Ovary (tissue), 7 donors: ENCODE measurements at regions not wholly inside any gene's neighbourhood (a gene's known extent, or its start where the extent isn't known, plus 50 kb on each side); places are given as distances from the start of the nearest gene placed in this dataset.
"Not testable (repeated sequence)": the region's sequence is repeated elsewhere in the genome, so short reads cannot be mapped to it uniquely, and the experiment has no call there.

Source experiments
- DNase-seq, 5 donors: peaks; one replicate each; pipeline ENCODE4 v3.0.0-alpha.2; 2019 to 2020
- H3K27ac ChIP-seq, 2 donors: fragments of 200-600 bp; one replicate each; pipeline versions ENCODE4 v1.5.1 to v1.8.0; 2019 to 2022
- H3K27me3 ChIP-seq: fragments of 200-600 bp; one replicate; pipeline ENCODE4 v1.8.0; 2022
- H3K36me3 ChIP-seq: fragments of 200-600 bp; sonication (generic); one replicate; pipeline ENCODE4 v1.5.1; 2019
- H3K4me1 ChIP-seq: one replicate; pipeline ENCODE4 v1.8.1; 2013; ENCODE audit warnings: mild to moderate bottlenecking, moderate library complexity; ENCODE audit not compliant: insufficient read depth
- H3K4me3 ChIP-seq: fragments of 200-600 bp; sonication (generic); one replicate; pipeline ENCODE4 v1.5.1; 2017
- H3K9me3 ChIP-seq, 2 donors: fragments of 200-600 bp in 1 of 2; sonication (generic) in 1 of 2; one replicate each; pipeline versions ENCODE4 v1.5.1 to v1.8.1; 2013 to 2019; ENCODE audit warnings: mild to moderate bottlenecking in 1 of 2, moderate library complexity in 1 of 2
- EP300 ChIP-seq: sonication (generic); formaldehyde crosslinking; IDR thresholded peaks from one replicate; pipeline ENCODE4 v1.6.1; 2017; ENCODE audit warnings: antibody characterized with exemption
- POLR2A ChIP-seq: fragments of 450-650 bp; IDR thresholded peaks from one replicate; pipeline ENCODE4 v1.6.1; 2017; ENCODE audit warnings: antibody characterized with exemption, mild to moderate bottlenecking, moderate library complexity
- whole genome bisulfite sequencing, 3 donors: extraction: QIAGEN DNeasy Blood & Tissue Kit in 1 of 3; methylation state at CpG; one replicate each; pipeline versions ENCODE4 v1.1.5 to v1.1.7; 2013 to 2017; 5-methylcytosine and 5-hydroxymethylcytosine counted together
- intact Hi-C, 4 donors: fragments of 100-400 bp; cut with DNase I; formaldehyde crosslinking; loops; one replicate each; pipeline versions ENCODE4 v1.11.0 to v1.15.1; 2022 to 2023
- TF ChIP-seq, protein P1 (sequence below), 3 donors: fragments of 450-650 bp in 2 of 3; fragments of 200-600 bp in 1 of 3; IDR thresholded peaks; one replicate each; pipeline versions ENCODE4 v1.5.1 to v1.8.0; 2016 to 2022; ENCODE audit warnings: antibody characterized with exemption in 3 of 3, mild to moderate bottlenecking in 1 of 3
- donor health status: DM: no; HTN: no; CAD: no; lungs with moderate emphysema.
- donor health status: DM: no; HTN: no; CAD: no.
- donor health status: Bipolar disorder and iron deficiency.
- donor health status: DM: no; HTN: no; CAD: no.
- donor health status: DM: yes; HTN: yes; CAD: no.

DNA sequence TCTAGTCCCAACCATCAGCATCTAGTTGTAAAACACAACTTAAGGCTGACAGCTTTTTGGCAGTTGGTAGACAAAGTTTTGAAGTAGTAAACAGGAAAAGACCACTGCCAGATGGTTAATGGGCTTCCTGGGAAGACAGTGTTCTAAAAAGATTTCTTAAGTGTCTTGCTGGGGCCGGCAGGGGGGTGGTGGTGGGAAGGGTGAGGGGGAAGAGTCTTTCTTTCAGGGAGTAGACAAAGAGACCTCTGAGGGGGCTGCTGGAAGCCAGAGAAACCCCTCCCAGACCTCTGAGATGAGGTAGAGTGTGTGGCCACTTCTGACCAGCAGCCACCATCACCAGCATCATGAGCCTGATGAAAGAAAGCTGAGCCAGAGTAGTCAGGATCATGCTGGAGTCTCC is 784.9 kb downstream of the TENT5A start:
- H3K27me3 ChIP-seq: no peaks in the 10 kb centered on the region
- no peaks in the 10 kb centered on the region for H3K36me3 ChIP-seq
- intact Hi-C loops: no loop called here
- no peaks in the 10 kb centered on the region for H3K9me3 ChIP-seq
- WGBS, 3 donors: 24 to 38% (median 24%) methylated on average over 1 of the region's 1 CpG
- no peaks in the 10 kb centered on the region for H3K4me1 ChIP-seq
- TF ChIP-seq EP300: no peak
- TF ChIP-seq, protein P1, sequence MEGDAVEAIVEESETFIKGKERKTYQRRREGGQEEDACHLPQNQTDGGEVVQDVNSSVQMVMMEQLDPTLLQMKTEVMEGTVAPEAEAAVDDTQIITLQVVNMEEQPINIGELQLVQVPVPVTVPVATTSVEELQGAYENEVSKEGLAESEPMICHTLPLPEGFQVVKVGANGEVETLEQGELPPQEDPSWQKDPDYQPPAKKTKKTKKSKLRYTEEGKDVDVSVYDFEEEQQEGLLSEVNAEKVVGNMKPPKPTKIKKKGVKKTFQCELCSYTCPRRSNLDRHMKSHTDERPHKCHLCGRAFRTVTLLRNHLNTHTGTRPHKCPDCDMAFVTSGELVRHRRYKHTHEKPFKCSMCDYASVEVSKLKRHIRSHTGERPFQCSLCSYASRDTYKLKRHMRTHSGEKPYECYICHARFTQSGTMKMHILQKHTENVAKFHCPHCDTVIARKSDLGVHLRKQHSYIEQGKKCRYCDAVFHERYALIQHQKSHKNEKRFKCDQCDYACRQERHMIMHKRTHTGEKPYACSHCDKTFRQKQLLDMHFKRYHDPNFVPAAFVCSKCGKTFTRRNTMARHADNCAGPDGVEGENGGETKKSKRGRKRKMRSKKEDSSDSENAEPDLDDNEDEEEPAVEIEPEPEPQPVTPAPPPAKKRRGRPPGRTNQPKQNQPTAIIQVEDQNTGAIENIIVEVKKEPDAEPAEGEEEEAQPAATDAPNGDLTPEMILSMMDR (IDR thresholded peaks at IDR 0.05): no peak
- TF ChIP-seq POLR2A: no peak
- H3K4me3 ChIP-seq: no peak overlapping the region
- no peak overlapping the region for H3K27ac ChIP-seq
- no peak for DNase-seq

DNA sequence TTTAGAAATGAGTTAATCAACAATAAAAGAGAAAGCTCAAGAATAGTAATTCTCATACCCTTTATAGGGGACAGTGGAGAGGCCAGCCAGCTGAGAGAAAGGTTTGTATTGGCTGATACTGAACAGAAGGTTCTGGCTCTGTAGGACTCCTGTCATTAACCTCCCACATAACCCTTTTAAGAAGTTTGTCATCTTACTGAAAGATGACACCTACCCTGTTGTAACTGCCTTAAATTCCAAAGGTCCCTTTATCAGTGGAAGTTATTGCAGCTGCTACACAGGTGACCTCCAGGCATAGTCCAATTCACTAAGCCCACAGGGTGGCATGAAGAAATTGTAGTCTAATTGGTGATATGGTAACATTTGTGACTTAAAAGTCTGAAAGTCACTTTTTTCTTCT is 790.1 kb downstream of the TENT5A start:
- intact Hi-C loops: no loop called here
- no peaks in the 10 kb centered on the region for H3K4me1 ChIP-seq
- H3K4me3 ChIP-seq: no peak overlapping the region
- H3K36me3 ChIP-seq: no peaks in the 10 kb centered on the region
- H3K27ac ChIP-seq: no peak overlapping the region
- no peaks in the 10 kb centered on the region for H3K9me3 ChIP-seq
- DNase-seq: no peak
- no peaks in the 10 kb centered on the region for H3K27me3 ChIP-seq
- TF ChIP-seq, protein P1 (IDR thresholded peaks at IDR 0.05): no peak
- TF ChIP-seq EP300 (no peak), POLR2A (no peak)

DNA sequence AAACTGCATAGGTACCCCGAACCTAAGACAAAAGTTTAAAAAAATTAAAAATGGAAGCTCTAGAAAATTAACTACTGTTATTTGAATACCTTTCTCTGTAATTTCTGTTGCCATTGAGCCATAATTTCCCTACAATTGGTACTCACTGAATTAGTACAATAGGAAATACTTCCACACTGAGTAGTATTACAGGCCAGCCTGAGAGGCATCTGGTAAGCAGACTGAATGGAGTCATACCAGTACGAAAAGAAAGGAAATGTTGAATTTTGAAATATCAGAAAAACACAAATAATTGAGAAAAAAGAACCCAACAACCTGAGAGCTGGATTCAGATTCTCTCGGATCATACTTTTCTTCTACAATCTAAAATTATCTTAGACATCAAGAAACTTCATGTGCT is 791.3 kb downstream of the TENT5A start:
- no peak for DNase-seq
- no peak overlapping the region for H3K4me3 ChIP-seq
- H3K9me3 ChIP-seq: no peaks in the 10 kb centered on the region
- H3K36me3 ChIP-seq: no peaks in the 10 kb centered on the region
- no peak overlapping the region for H3K27ac ChIP-seq
- intact Hi-C loops: no loop called here
- WGBS, 3 donors: 90 to 95% (median 92%) methylated on average over 3 of the region's 3 CpGs
- no peaks in the 10 kb centered on the region for H3K27me3 ChIP-seq
- TF ChIP-seq POLR2A (no peak), EP300 (no peak)
- TF ChIP-seq, protein P1 (IDR thresholded peaks at IDR 0.05): no peak
- H3K4me1 ChIP-seq: no peaks in the 10 kb centered on the region

DNA sequence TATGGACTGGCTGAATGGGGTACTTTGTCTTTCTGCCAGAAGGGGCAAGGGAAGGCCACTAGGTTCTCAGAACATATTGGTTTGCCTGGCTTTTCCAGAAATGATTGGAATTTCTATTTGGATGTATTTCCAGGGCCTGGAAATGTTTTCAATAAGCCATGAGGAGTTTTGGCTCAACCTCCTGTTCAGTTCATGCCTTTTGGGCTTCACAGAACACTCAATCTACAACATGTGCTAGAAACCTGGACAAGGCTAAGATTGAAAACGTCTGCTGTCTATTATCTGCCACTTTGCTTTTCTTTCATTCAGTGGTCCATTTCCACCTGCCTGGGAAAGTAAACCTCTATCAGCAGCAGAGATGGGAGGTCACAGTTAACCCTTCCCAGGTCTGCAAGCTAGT is 793.4 kb downstream of the TENT5A start:
- no peak for TF ChIP-seq EP300
- TF ChIP-seq, protein P1 (IDR thresholded peaks at IDR 0.05): no peak
- TF ChIP-seq POLR2A: no peak
- no peaks in the 10 kb centered on the region for H3K27me3 ChIP-seq
- 10 to 20% (median 19%) methylated on average over 1 of the region's 1 CpG for WGBS, 3 donors
- no peak overlapping the region for H3K4me3 ChIP-seq
- no peaks in the 10 kb centered on the region for H3K36me3 ChIP-seq
- intact Hi-C loops: no loop called here
- H3K4me1 ChIP-seq: no peaks in the 10 kb centered on the region
- no peak overlapping the region for H3K27ac ChIP-seq
- DNase-seq: no peak
- H3K9me3 ChIP-seq: no peaks in the 10 kb centered on the region

DNA sequence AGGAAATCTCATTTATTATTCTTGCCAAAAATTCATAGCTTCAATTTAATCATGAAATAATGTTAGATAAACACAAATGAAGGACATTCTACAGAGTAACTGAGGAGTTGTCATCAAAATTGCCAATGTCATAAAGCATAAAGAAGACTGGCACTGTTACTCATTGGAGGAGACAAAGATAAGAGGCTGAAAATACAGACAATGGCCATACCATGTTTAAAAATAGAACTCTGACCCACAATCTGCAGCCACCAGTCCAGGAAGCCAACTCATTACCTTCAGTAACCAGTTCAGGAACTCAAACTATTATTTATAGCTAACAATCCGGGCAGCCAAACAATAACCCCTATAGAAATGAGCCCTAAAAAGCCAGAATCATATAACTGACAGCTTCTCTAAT is 795.6 kb downstream of the TENT5A start:
- intact Hi-C loops: no loop called here
- TF ChIP-seq POLR2A (no peak), EP300 (no peak)
- TF ChIP-seq, protein P1 (IDR thresholded peaks at IDR 0.05): no peak
- Histone ChIP-seq H3K4me1 (no peaks in the 10 kb centered on the region), H3K9me3 (no peaks in the 10 kb centered on the region), H3K27me3 (no peaks in the 10 kb centered on the region), H3K36me3 (no peaks in the 10 kb centered on the region), H3K4me3 (no peak overlapping the region), H3K27ac (no peak overlapping the region)
- DNase-seq: no peak
- WGBS, 3 donors: 87 to 91% (median 88%) methylated on average over 1 of the region's 1 CpG

DNA sequence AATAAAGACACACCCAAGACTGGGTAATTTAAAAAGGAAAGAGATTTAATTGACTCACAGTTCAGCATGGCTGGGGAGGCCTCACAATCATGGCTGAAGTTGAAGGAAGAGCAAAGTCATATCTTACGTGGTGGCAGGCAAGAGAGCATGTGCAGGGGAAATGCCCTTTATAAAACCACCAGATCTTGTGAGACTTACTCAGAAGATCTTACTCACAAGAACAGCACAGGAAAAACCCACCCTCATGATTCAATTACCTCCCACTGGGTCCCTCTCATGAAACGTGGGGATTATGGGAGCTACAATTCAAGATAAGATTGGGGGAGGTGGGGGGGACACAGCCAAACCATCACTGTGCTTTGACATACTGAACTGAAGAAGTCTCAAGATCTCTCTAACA is 800.0 kb downstream of the TENT5A start:
- 79 to 82% (median 79%) methylated on average over 2 of the region's 2 CpGs for WGBS, 3 donors
- H3K36me3 ChIP-seq, H3K27ac ChIP-seq, H3K27me3 ChIP-seq, H3K9me3 ChIP-seq, DNase-seq, H3K4me3 ChIP-seq, H3K4me1 ChIP-seq, intact Hi-C loops: not testable (repeated sequence)
